ENCODE measurements at regions not wholly inside any gene's neighbourhood (a gene's known extent, or its start where the extent isn't known, plus 50 kb on each side); places are given as distances from the start of the nearest gene placed in this dataset.

DNA sequence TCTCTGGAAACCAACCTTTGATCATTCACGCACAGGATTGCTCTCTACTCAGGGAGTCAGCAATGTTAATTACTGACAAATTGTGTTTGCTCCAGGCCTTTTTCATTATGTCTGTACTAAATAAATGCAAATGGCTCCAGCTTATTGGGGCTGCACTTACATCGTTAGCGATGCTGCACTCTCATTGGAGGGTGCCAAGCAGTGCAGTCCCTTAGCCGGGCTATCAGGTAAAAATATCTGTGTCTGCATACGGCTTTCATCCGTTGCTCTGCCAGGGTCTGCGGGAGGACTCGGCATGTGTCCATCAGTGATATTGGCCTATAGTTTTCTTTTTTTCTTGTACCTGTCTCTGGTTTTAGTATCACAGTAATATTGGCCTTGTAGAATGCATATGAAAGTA lies 471.5 kb upstream of the CADM2 start:
- Histone ChIP-seq H3K4me3 (no peak overlapping the region), H3K27ac (no peak overlapping the region), H3K9me3 (no peaks in the 10 kb centered on the region), H3K36me3 (no peaks in the 10 kb centered on the region), H3K27me3 (no peaks in the 10 kb centered on the region), H3K4me1 (ENCODE audit: insufficient read depth) (no peaks in the 10 kb centered on the region)
- TF ChIP-seq, protein P1, sequence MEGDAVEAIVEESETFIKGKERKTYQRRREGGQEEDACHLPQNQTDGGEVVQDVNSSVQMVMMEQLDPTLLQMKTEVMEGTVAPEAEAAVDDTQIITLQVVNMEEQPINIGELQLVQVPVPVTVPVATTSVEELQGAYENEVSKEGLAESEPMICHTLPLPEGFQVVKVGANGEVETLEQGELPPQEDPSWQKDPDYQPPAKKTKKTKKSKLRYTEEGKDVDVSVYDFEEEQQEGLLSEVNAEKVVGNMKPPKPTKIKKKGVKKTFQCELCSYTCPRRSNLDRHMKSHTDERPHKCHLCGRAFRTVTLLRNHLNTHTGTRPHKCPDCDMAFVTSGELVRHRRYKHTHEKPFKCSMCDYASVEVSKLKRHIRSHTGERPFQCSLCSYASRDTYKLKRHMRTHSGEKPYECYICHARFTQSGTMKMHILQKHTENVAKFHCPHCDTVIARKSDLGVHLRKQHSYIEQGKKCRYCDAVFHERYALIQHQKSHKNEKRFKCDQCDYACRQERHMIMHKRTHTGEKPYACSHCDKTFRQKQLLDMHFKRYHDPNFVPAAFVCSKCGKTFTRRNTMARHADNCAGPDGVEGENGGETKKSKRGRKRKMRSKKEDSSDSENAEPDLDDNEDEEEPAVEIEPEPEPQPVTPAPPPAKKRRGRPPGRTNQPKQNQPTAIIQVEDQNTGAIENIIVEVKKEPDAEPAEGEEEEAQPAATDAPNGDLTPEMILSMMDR (IDR thresholded peaks at IDR 0.05): no peak
- TF ChIP-seq POLR2A (IDR thresholded peaks at IDR 0.05): no peak
- TF ChIP-seq EP300 (IDR thresholded peaks at IDR 0.05): no peak
- WGBS, 3 donors: 90 to 91% (median 91%) methylated on average over 8 of the region's 8 CpGs
- intact Hi-C loops (cut with DNase I): no loop called here
- DNase-seq: no peak

DNA sequence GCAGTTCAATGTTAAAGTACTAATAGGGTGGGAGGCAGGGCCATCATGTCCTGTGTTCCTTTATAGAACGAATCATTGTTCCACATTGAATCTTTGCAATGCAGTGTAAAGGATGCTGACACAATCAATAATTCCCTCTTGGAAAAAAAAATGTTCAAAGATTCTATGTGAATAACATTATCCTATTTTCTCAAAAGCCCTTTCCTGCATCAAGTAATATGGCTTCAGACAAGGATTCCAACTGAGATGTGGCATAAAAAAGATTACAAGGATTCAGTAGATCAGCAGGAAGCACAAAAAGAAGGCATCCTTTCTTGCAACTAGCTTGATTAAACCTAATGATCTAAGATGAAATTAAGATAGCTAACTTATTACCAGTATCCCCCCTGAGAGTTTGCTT lies 454.0 kb upstream of the CADM2 start:
- Histone ChIP-seq H3K36me3 (no peaks in the 10 kb centered on the region), H3K27me3 (no peaks in the 10 kb centered on the region), H3K27ac (no peak overlapping the region), H3K9me3 (no peaks in the 10 kb centered on the region), H3K4me3 (no peak overlapping the region), H3K4me1 (ENCODE audit: insufficient read depth) (no peaks in the 10 kb centered on the region)
- intact Hi-C loops (cut with DNase I): no loop called here
- no peak for DNase-seq
- 58 to 68% (median 63%) methylated on average over 1 of the region's 1 CpG for WGBS, 3 donors
- TF ChIP-seq, protein P1 (IDR thresholded peaks at IDR 0.05): no peak
- TF ChIP-seq EP300 (IDR thresholded peaks at IDR 0.05): no peak
- no peak for TF ChIP-seq POLR2A (IDR thresholded peaks at IDR 0.05)

- TF ChIP-seq, protein P1 (IDR thresholded peaks at IDR 0.05): no peak
- TF ChIP-seq EP300 (IDR thresholded peaks at IDR 0.05) (no peak), POLR2A (IDR thresholded peaks at IDR 0.05) (no peak)
- no peaks in the 10 kb centered on the region for H3K4me1 ChIP-seq (ENCODE audit: insufficient read depth)
- no peak for DNase-seq
- no peak overlapping the region for H3K27ac ChIP-seq
- intact Hi-C loops (cut with DNase I): no loop called here
- H3K27me3 ChIP-seq: no peaks in the 10 kb centered on the region
- H3K4me3 ChIP-seq: no peak overlapping the region
- H3K36me3 ChIP-seq: no peaks in the 10 kb centered on the region
- no peaks in the 10 kb centered on the region for H3K9me3 ChIP-seq
- 79 to 88% (median 84%) methylated on average over 3 of the region's 3 CpGs for WGBS, 3 donors
Measured at GRCh38 chr3:84510007-84510406, 448.8 kb upstream of the CADM2 start.

GRCh38 chr3:84522893-84523292 lies 435.9 kb upstream of the CADM2 start:
- H3K9me3 ChIP-seq: no peaks in the 10 kb centered on the region
- WGBS, 3 donors: 78 to 88% (median 86%) methylated on average over 6 of the region's 6 CpGs
- no peaks in the 10 kb centered on the region for H3K4me1 ChIP-seq (ENCODE audit: insufficient read depth)
- no peaks in the 10 kb centered on the region for H3K36me3 ChIP-seq
- no peak for DNase-seq
- H3K4me3 ChIP-seq: no peak overlapping the region
- intact Hi-C loops (cut with DNase I): no loop called here
- no peak overlapping the region for H3K27ac ChIP-seq
- TF ChIP-seq EP300 (IDR thresholded peaks at IDR 0.05): no peak
- TF ChIP-seq POLR2A (IDR thresholded peaks at IDR 0.05): no peak
- TF ChIP-seq, protein P1 (IDR thresholded peaks at IDR 0.05): no peak
- no peaks in the 10 kb centered on the region for H3K27me3 ChIP-seq

- 83 to 84% (median 83%) methylated on average over 3 of the region's 3 CpGs for WGBS, 3 donors
- Histone ChIP-seq H3K36me3 (no peaks in the 10 kb centered on the region), H3K4me3 (no peak overlapping the region), H3K27ac (no peak overlapping the region), H3K4me1 (ENCODE audit: insufficient read depth) (no peaks in the 10 kb centered on the region), H3K27me3 (no peaks in the 10 kb centered on the region), H3K9me3 (no peaks in the 10 kb centered on the region)
- DNase-seq: no peak
- intact Hi-C loops (cut with DNase I): no loop called here
- no peak for TF ChIP-seq POLR2A (IDR thresholded peaks at IDR 0.05)
- no peak for TF ChIP-seq EP300 (IDR thresholded peaks at IDR 0.05)
- TF ChIP-seq, protein P1 (IDR thresholded peaks at IDR 0.05): no peak
Measured at GRCh38 chr3:84536916-84537315, 421.9 kb upstream of the CADM2 start.
